ENCODE measurements at regions not wholly inside any gene's neighbourhood (a gene's known extent, or its start where the extent isn't known, plus 50 kb on each side); places are given as distances from the start of the nearest gene placed in this dataset.

DNA sequence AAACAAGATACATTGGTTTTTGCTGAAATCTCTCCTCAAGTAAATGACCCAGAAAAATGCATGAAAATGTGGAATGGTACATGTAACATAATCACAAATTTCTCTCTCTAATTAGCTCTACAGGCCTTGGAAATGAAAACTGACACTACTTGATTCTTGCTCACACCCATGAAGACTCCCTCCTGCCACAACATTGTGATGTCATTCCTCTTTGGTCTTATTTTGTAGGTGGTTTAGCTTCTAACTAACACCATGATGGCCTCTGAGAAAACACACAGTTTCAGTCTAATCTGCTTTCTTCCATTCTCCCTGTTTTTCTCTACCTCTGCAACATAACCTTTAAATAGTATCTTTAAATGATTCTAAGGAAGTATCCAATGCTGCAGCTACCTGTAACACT is 78.6 kb upstream of the FAM174A start:
- no peaks in the 10 kb centered on the region for H3K79me1 ChIP-seq (ENCODE audit: low read length)
- no peak for DNase-seq
- H4K12ac ChIP-seq (ENCODE audit: low read depth, low read length), result no peak overlapping the region
- H3K4me1 ChIP-seq (ENCODE audit: control insufficient read depth in 1 of 2, insufficient read depth in 2 of 2, low read length in 2 of 2), result no peaks in the 10 kb centered on the region
- no peak overlapping the region for H2AFZ ChIP-seq (ENCODE audit: insufficient read depth, low read length, poor library complexity)
- no peak overlapping the region for H4K8ac ChIP-seq (ENCODE audit: low read depth, low read length)
- H3K4me3 ChIP-seq (ENCODE audit: low read depth, low read length), result no peak overlapping the region
- no peaks in the 10 kb centered on the region for H3K27me3 ChIP-seq (ENCODE audit: insufficient read depth, low read length)
- H3K18ac ChIP-seq (ENCODE audit: low read length), result no peak overlapping the region
- no peaks in the 10 kb centered on the region for H3K79me2 ChIP-seq (ENCODE audit: control insufficient read depth, insufficient read depth, low read length, poor library complexity)
- no peak overlapping the region for H3K27ac ChIP-seq (ENCODE audit: low read depth, low read length)
- H2AK5ac ChIP-seq (ENCODE audit: low read length), result no peak overlapping the region
- H3K23ac ChIP-seq (ENCODE audit: low read length), result no peak overlapping the region
- no peaks in the 10 kb centered on the region for H3K9me3 ChIP-seq (ENCODE audit: insufficient read depth, low read depth, low read length)
- no peak overlapping the region for H4K91ac ChIP-seq (ENCODE audit: low read depth, low read length)
- no peak overlapping the region for H2BK120ac ChIP-seq (ENCODE audit: insufficient read depth, low read length, poor library complexity)
- H3K4me2 ChIP-seq (ENCODE audit: low read length), result no peak overlapping the region
- no peak overlapping the region for H3K14ac ChIP-seq (ENCODE audit: low read length)
- no peak overlapping the region for H3K9ac ChIP-seq (ENCODE audit: low read length)
- H3K36me3 ChIP-seq (ENCODE audit: control insufficient read depth in 1 of 2, insufficient read depth in 2 of 2, low read length in 2 of 2), result no peaks in the 10 kb centered on the region
- H2BK5ac ChIP-seq (ENCODE audit: low read depth, low read length, poor library complexity), result no peak overlapping the region
- H2BK12ac ChIP-seq (ENCODE audit: low read length), result no peak overlapping the region
- H3K4ac ChIP-seq (ENCODE audit: low read depth, low read length), result no peak overlapping the region

DNA sequence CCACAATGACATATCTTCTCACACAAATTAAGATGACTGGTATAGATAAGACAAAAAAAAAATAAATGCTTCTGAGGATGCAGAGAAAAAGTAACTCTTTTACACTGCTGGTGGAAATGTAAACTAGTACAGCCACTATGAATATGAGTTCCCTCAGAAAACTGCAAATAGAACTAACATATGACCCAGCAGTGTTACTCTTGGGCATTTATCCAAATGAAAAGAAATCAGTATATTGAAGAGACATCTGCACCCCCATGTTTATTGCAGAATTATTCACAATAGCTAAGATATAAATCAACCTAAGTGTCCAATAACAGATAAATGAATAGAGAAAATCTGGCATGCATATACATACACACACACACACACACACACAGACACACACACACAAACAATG is 83.0 kb upstream of the FAM174A start:
- Histone ChIP-seq H3K4me3 (ENCODE audit: low read depth, low read length) (no peak overlapping the region), H3K23ac (ENCODE audit: low read length) (no peak overlapping the region), H4K12ac (ENCODE audit: low read depth, low read length) (no peak overlapping the region), H2AK5ac (ENCODE audit: low read length) (no peak overlapping the region), H3K9ac (ENCODE audit: low read length) (no peak overlapping the region), H3K79me2 (ENCODE audit: control insufficient read depth, insufficient read depth, low read length, poor library complexity) (no peaks in the 10 kb centered on the region), H3K18ac (ENCODE audit: low read length) (no peak overlapping the region), H3K27me3 (ENCODE audit: insufficient read depth, low read length) (no peaks in the 10 kb centered on the region), H2AFZ (ENCODE audit: insufficient read depth, low read length, poor library complexity) (no peak overlapping the region), H3K36me3 (ENCODE audit: control insufficient read depth in 1 of 2, insufficient read depth in 2 of 2, low read length in 2 of 2) (no peaks in the 10 kb centered on the region), H3K14ac (ENCODE audit: low read length) (no peak overlapping the region), H3K27ac (ENCODE audit: low read depth, low read length) (no peak overlapping the region), H3K9me3 (ENCODE audit: insufficient read depth, low read depth, low read length) (no peaks in the 10 kb centered on the region), H4K8ac (ENCODE audit: low read depth, low read length) (no peak overlapping the region), H3K79me1 (ENCODE audit: low read length) (no peaks in the 10 kb centered on the region), H2BK120ac (ENCODE audit: insufficient read depth, low read length, poor library complexity) (no peak overlapping the region), H3K4me2 (ENCODE audit: low read length) (no peak overlapping the region), H4K91ac (ENCODE audit: low read depth, low read length) (no peak overlapping the region), H3K4ac (ENCODE audit: low read depth, low read length) (no peak overlapping the region), H3K4me1 (ENCODE audit: control insufficient read depth in 1 of 2, insufficient read depth in 2 of 2, low read length in 2 of 2) (no peaks in the 10 kb centered on the region), H2BK12ac (ENCODE audit: low read length) (no peak overlapping the region), H2BK5ac (ENCODE audit: low read depth, low read length, poor library complexity) (no peak overlapping the region)
- DNase-seq, result no peak

DNA sequence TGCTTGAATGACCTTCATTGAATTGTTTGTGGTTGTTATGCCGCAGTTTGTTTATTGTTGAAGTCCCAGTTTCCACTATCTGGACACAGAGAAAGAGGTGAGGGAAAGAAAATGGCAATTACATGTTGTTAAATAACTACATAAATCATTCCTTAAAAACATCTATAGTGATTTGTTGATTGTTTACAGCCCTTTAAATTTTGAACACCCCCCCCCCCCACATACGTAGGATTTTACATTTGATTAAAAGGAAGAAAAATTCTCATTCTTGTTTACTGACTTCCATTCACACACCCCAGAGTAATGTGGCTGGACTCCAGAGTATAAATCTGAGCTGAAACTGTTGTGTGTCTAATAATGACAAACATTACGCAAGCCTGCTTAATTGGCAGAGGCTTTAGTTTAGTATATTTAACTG is 87.1 kb upstream of the FAM174A start:
- no peak overlapping the region for H3K4me2 ChIP-seq (ENCODE audit: low read length)
- no peaks in the 10 kb centered on the region for H3K79me2 ChIP-seq (ENCODE audit: control insufficient read depth, insufficient read depth, low read length, poor library complexity)
- H3K9me3 ChIP-seq (ENCODE audit: insufficient read depth, low read depth, low read length), result no peaks in the 10 kb centered on the region
- no peak overlapping the region for H3K4me3 ChIP-seq (ENCODE audit: low read depth, low read length)
- no peak overlapping the region for H2AFZ ChIP-seq (ENCODE audit: insufficient read depth, low read length, poor library complexity)
- H3K14ac ChIP-seq (ENCODE audit: low read length), result no peak overlapping the region
- H3K18ac ChIP-seq (ENCODE audit: low read length), result no peak overlapping the region
- no peak overlapping the region for H2BK12ac ChIP-seq (ENCODE audit: low read length)
- no peak for DNase-seq
- no peaks in the 10 kb centered on the region for H3K4me1 ChIP-seq (ENCODE audit: control insufficient read depth in 1 of 2, insufficient read depth in 2 of 2, low read length in 2 of 2)
- no CpG with 5 or more reads among the region's 3 CpGs for WGBS (ENCODE audit: extremely low coverage, insufficient coverage, insufficient read length)
- no peak overlapping the region for H2BK120ac ChIP-seq (ENCODE audit: insufficient read depth, low read length, poor library complexity)
- no peak overlapping the region for H3K9ac ChIP-seq (ENCODE audit: low read length)
- H3K27ac ChIP-seq (ENCODE audit: low read depth, low read length), result no peak overlapping the region
- no peak overlapping the region for H4K12ac ChIP-seq (ENCODE audit: low read depth, low read length)
- H3K4ac ChIP-seq (ENCODE audit: low read depth, low read length), result no peak overlapping the region
- no peak overlapping the region for H2BK5ac ChIP-seq (ENCODE audit: low read depth, low read length, poor library complexity)
- no peak overlapping the region for H3K23ac ChIP-seq (ENCODE audit: low read length)
- H4K8ac ChIP-seq (ENCODE audit: low read depth, low read length), result no peak overlapping the region
- H3K27me3 ChIP-seq (ENCODE audit: insufficient read depth, low read length), result no peaks in the 10 kb centered on the region
- H3K79me1 ChIP-seq (ENCODE audit: low read length), result no peaks in the 10 kb centered on the region
- H3K36me3 ChIP-seq (ENCODE audit: control insufficient read depth in 1 of 2, insufficient read depth in 2 of 2, low read length in 2 of 2), result no peaks in the 10 kb centered on the region
- H4K91ac ChIP-seq (ENCODE audit: low read depth, low read length), result no peak overlapping the region
- H2AK5ac ChIP-seq (ENCODE audit: low read length), result no peak overlapping the region

DNA sequence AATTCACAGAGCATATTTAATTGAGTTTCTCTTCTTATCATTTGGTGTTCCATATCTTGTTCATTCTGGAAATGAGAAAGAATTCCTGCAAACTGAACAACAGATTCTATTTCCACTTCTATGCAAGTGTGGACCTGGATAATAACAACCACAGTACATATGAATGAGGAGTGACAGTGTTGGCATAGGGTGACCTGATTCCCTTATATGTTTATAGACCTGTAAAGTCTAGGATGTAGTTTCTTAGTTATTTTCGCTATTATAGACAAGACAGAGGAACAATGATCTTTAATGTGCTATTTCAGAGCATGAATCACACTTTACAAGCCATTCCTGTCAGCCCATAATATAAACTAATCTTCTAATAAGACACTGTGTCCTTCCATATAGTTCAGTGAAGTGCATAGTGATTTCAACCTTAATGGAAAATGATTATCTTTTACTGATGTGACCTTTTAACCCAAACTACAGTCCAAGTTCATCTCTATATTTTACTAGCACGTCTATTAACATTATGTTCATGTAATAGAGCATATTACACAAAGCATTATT is 88.2 kb upstream of the FAM174A start:
- Histone ChIP-seq H3K23ac (ENCODE audit: low read length) (no peak overlapping the region), H3K9me3 (ENCODE audit: insufficient read depth, low read depth, low read length) (no peaks in the 10 kb centered on the region), H2AFZ (ENCODE audit: insufficient read depth, low read length, poor library complexity) (no peak overlapping the region), H4K91ac (ENCODE audit: low read depth, low read length) (no peak overlapping the region), H3K79me1 (ENCODE audit: low read length) (no peaks in the 10 kb centered on the region), H2BK120ac (ENCODE audit: insufficient read depth, low read length, poor library complexity) (no peak overlapping the region), H3K27me3 (ENCODE audit: insufficient read depth, low read length) (no peaks in the 10 kb centered on the region), H3K79me2 (ENCODE audit: control insufficient read depth, insufficient read depth, low read length, poor library complexity) (no peaks in the 10 kb centered on the region), H4K12ac (ENCODE audit: low read depth, low read length) (no peak overlapping the region), H3K4ac (ENCODE audit: low read depth, low read length) (no peak overlapping the region), H3K18ac (ENCODE audit: low read length) (no peak overlapping the region), H4K8ac (ENCODE audit: low read depth, low read length) (no peak overlapping the region), H3K36me3 (ENCODE audit: control insufficient read depth in 1 of 2, insufficient read depth in 2 of 2, low read length in 2 of 2) (no peaks in the 10 kb centered on the region), H3K9ac (ENCODE audit: low read length) (no peak overlapping the region), H2BK12ac (ENCODE audit: low read length) (no peak overlapping the region), H3K27ac (ENCODE audit: low read depth, low read length) (no peak overlapping the region), H3K4me3 (ENCODE audit: low read depth, low read length) (no peak overlapping the region), H3K14ac (ENCODE audit: low read length) (no peak overlapping the region), H3K4me2 (ENCODE audit: low read length) (no peak overlapping the region), H2AK5ac (ENCODE audit: low read length) (no peak overlapping the region), H3K4me1 (ENCODE audit: control insufficient read depth in 1 of 2, insufficient read depth in 2 of 2, low read length in 2 of 2) (no peaks in the 10 kb centered on the region), H2BK5ac (ENCODE audit: low read depth, low read length, poor library complexity) (no peak overlapping the region)
- DNase-seq, result no peak
- no CpG with 5 or more reads among the region's 2 CpGs for WGBS (ENCODE audit: extremely low coverage, insufficient coverage, insufficient read length)
